BLaER1 treated with 17β-estradiol and CSF1 and Interleukin-3, amounts not matched to agents 10 nM and 100 nM (cell line): ENCODE measurements at regions not wholly inside any gene's neighbourhood (a gene's known extent, or its start where the extent isn't known, plus 50 kb on each side); places are given as distances from the start of the nearest gene placed in this dataset.

Source experiments
- H3K27ac ChIP-seq, 11 experiments: shearing (Covaris generic); formaldehyde crosslinking; 2 replicates each; pipeline ENCODE4 v1.8.1; 2022
- H3K27me3 ChIP-seq, 11 experiments: shearing (Covaris generic); formaldehyde crosslinking; 2 replicates each; pipeline ENCODE4 v1.8.1; 2022
- H3K36me3 ChIP-seq, 11 experiments: shearing (Covaris generic); formaldehyde crosslinking; 2 replicates each; pipeline ENCODE4 v1.8.1; 2022
- H3K4me1 ChIP-seq, 10 experiments: shearing (Covaris generic); formaldehyde crosslinking; 2 replicates each; pipeline ENCODE4 v1.8.1; 2022
- H3K4me2 ChIP-seq, 11 experiments: shearing (Covaris generic); formaldehyde crosslinking; 2 replicates each; pipeline ENCODE4 v1.8.1; 2022
- H3K4me3 ChIP-seq, 10 experiments: shearing (Covaris generic); formaldehyde crosslinking; 2 replicates each; pipeline ENCODE4 v1.8.1; 2022
- H3K9ac ChIP-seq, 11 experiments: shearing (Covaris generic); formaldehyde crosslinking; 2 replicates each; pipeline ENCODE4 v1.8.1; 2022
- H3K9me3 ChIP-seq, 11 experiments: shearing (Covaris generic); formaldehyde crosslinking; replicated peaks in 1 of 11; 2 replicates each; pipeline ENCODE4 v1.8.1; 2022
- H4K20me1 ChIP-seq, 11 experiments: shearing (Covaris generic); formaldehyde crosslinking; 2 replicates each; pipeline ENCODE4 v1.8.1; 2022
- Cebpa-rat ChIP-seq, 11 experiments: shearing (Covaris generic); IDR thresholded peaks; 2 replicates each; pipeline ENCODE4 v1.8.1; 2022

GRCh38 chr12:24278832-24279231, 329.4 kb upstream of the SOX5 start:
- H3K9me3 ChIP-seq, result no peaks in the 10 kb centered on the region

GRCh38 chr12:24270965-24271364, 321.5 kb upstream of the SOX5 start:
- no peaks in the 10 kb centered on the region for H3K27me3 ChIP-seq
- H3K4me1 ChIP-seq, result no peaks in the 10 kb centered on the region
- no peak overlapping the region for H3K4me3 ChIP-seq
- H4K20me1 ChIP-seq, result no peaks in the 10 kb centered on the region
- no peak overlapping the region for H3K9ac ChIP-seq
- H3K4me2 ChIP-seq, result no peak overlapping the region
- no peaks in the 10 kb centered on the region for H3K36me3 ChIP-seq
- H3K27ac ChIP-seq, result no peak overlapping the region
- H3K9me3 ChIP-seq, result no peaks in the 10 kb centered on the region
- TF ChIP-seq Cebpa-rat (IDR thresholded peaks at IDR 0.05), result no peak

More at GRCh38 chr12:24278832-24279231, 329.4 kb upstream of the SOX5 start:
- Histone ChIP-seq H3K9ac (no peak overlapping the region), H3K27me3 (no peaks in the 10 kb centered on the region), H3K4me2 (no peak overlapping the region), H3K27ac (no peak overlapping the region), H4K20me1 (no peaks in the 10 kb centered on the region), H3K4me3 (no peak overlapping the region), H3K4me1 (no peaks in the 10 kb centered on the region), H3K36me3 (no peaks in the 10 kb centered on the region)
- TF ChIP-seq Cebpa-rat (IDR thresholded peaks at IDR 0.05), result no peak

- no peaks in the 10 kb centered on the region for H3K36me3 ChIP-seq
- no peaks in the 10 kb centered on the region for H3K4me1 ChIP-seq
- H4K20me1 ChIP-seq, result no peaks in the 10 kb centered on the region
- H3K9me3 ChIP-seq, result no peaks in the 10 kb centered on the region
- no peak overlapping the region for H3K4me2 ChIP-seq
- H3K27me3 ChIP-seq, result no peaks in the 10 kb centered on the region
- no peak overlapping the region for H3K4me3 ChIP-seq
- no peak for TF ChIP-seq Cebpa-rat (IDR thresholded peaks at IDR 0.05)
- H3K9ac ChIP-seq, result no peak overlapping the region
- no peak overlapping the region for H3K27ac ChIP-seq
Observed at GRCh38 chr12:24270464-24270863, 321.0 kb upstream of the SOX5 start.

DNA sequence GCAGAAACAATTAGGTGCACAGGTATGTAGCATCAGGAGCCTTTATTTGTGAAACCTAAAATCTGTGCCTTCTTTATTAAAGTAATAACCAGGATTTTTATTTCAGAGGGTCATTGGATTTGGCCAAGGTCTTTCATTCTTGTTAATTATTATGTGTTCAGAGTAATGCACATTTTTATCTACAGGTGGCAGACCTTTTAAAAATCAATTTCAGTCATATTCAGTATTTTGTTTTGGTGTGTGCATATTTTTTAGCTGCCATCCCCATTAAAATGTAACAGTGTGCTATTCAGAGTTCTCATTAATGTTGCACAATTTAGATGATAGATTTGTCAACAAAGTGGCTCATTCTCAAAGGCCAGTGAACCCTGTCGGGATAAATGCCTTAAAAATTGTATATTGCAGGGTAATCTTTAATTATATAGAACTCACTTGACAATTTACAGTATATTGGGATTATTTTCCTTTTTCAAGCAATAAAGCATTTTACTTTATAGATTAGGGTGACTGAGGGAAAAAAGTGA, 319.3 kb upstream of the SOX5 start:
- Histone ChIP-seq H3K27ac (no peak overlapping the region), H3K4me3 (no peak overlapping the region), H3K4me1 (no peaks in the 10 kb centered on the region), H3K9ac (no peak overlapping the region), H3K4me2 (no peak overlapping the region), H4K20me1 (no peaks in the 10 kb centered on the region), H3K9me3 (no peaks in the 10 kb centered on the region), H3K27me3 (no peaks in the 10 kb centered on the region), H3K36me3 (no peaks in the 10 kb centered on the region)
- TF ChIP-seq Cebpa-rat (IDR thresholded peaks at IDR 0.05), result no peak

GRCh38 chr12:24266982-24267381, 317.5 kb upstream of the SOX5 start:
- no peak overlapping the region for H3K9ac ChIP-seq
- no peak overlapping the region for H3K4me3 ChIP-seq
- no peak overlapping the region for H3K27ac ChIP-seq
- no peak for TF ChIP-seq Cebpa-rat (IDR thresholded peaks at IDR 0.05)
- no peaks in the 10 kb centered on the region for H3K4me1 ChIP-seq
- no peaks in the 10 kb centered on the region for H3K9me3 ChIP-seq
- H4K20me1 ChIP-seq, result no peaks in the 10 kb centered on the region
- no peaks in the 10 kb centered on the region for H3K36me3 ChIP-seq
- H3K27me3 ChIP-seq, result no peaks in the 10 kb centered on the region
- no peak overlapping the region for H3K4me2 ChIP-seq

DNA sequence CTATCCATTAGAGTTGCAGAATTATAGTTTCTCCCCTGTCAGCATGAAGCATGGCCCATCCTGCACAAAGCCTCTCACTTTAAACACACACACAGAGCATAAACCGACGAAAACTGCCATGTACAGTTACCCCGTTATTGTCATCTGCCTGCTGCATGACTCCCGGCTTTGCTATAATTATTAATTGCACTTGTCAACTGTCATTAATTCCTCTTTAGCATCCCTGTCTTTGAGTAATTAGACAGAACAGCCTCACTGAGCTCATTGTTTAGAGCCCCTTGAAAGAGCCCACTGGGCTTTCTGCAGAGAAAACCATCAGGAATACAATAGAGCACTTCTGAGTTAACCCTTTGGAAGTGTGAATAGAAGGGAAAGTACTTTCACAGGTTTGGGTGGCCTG, 307.2 kb upstream of the SOX5 start:
- TF ChIP-seq Cebpa-rat (IDR thresholded peaks at IDR 0.05), result no peak
- Histone ChIP-seq H3K36me3 (no peaks in the 10 kb centered on the region), H3K27me3 (no peaks in the 10 kb centered on the region), H4K20me1 (no peaks in the 10 kb centered on the region), H3K9me3 (no peaks in the 10 kb centered on the region), H3K4me3 (no peak overlapping the region), H3K4me1 (no peaks in the 10 kb centered on the region), H3K27ac (no peak overlapping the region), H3K9ac (no peak overlapping the region), H3K4me2 (no peak overlapping the region)

- Histone ChIP-seq H3K27ac (no peak overlapping the region), H3K9me3 (no peaks in the 10 kb centered on the region), H3K4me1 (no peaks in the 10 kb centered on the region), H4K20me1 (no peaks in the 10 kb centered on the region), H3K36me3 (no peaks in the 10 kb centered on the region), H3K4me2 (no peak overlapping the region), H3K4me3 (no peak overlapping the region), H3K27me3 (no peaks in the 10 kb centered on the region), H3K9ac (no peak overlapping the region)
- no peak for TF ChIP-seq Cebpa-rat (IDR thresholded peaks at IDR 0.05)
Observed at GRCh38 chr12:24255920-24256665, 306.6 kb upstream of the SOX5 start.

- Histone ChIP-seq H3K27ac (no peak overlapping the region), H3K4me2 (no peak overlapping the region), H3K9ac (no peak overlapping the region), H3K4me3 (no peak overlapping the region), H4K20me1 (no peaks in the 10 kb centered on the region), H3K36me3 (no peaks in the 10 kb centered on the region), H3K4me1 (no peaks in the 10 kb centered on the region), H3K27me3 (no peaks in the 10 kb centered on the region), H3K9me3 (no peaks in the 10 kb centered on the region)
- TF ChIP-seq Cebpa-rat (IDR thresholded peaks at IDR 0.05), result no peak
Observed at GRCh38 chr12:24252602-24253001, 303.1 kb upstream of the SOX5 start.

DNA sequence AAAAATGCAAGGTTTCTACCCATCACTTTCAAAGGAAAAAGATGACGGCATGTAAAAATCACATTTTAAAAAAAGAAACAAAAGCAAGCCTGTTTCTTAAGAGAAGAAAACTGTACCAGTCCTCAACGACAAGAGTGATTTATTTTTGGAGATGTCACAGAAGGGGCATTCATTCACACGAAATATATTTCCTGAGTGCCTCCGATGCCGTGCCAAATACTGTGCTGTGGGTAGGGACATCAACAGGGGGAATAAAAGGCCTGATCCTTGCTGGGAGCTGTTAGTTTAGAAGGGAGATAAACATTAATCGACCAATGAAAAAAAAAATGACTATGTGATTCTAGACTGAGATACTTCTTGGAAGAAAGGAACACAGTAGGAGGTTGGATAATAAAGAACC, 297.5 kb upstream of the SOX5 start:
- no peaks in the 10 kb centered on the region for H4K20me1 ChIP-seq
- no peak overlapping the region for H3K27ac ChIP-seq
- TF ChIP-seq Cebpa-rat (IDR thresholded peaks at IDR 0.05), result no peak
- H3K27me3 ChIP-seq, result no peaks in the 10 kb centered on the region
- no peak overlapping the region for H3K4me3 ChIP-seq
- no peaks in the 10 kb centered on the region for H3K9me3 ChIP-seq
- no peaks in the 10 kb centered on the region for H3K36me3 ChIP-seq
- no peaks in the 10 kb centered on the region for H3K4me1 ChIP-seq
- no peak overlapping the region for H3K9ac ChIP-seq
- H3K4me2 ChIP-seq, result no peak overlapping the region

DNA sequence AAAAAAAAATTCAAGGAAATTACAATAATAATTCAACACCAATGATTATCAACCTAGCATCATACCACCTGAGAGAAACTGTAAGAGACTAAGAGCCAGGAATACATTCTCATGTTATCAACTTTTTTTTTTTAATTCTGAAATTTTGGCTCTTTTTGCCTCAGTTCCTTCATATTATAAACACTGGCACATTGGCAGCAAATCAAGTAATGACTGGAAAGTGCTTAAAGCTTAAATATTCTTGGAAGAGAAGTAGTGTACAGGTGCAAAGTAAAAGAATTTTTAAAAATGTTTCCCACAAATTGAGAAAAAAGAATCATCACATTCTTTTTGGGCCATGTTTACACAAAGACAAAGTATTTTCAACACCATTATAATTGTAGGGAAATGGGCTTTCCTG, 296.9 kb upstream of the SOX5 start:
- no peaks in the 10 kb centered on the region for H3K9me3 ChIP-seq
- H3K4me1 ChIP-seq, result no peaks in the 10 kb centered on the region
- no peaks in the 10 kb centered on the region for H3K36me3 ChIP-seq
- no peak overlapping the region for H3K4me3 ChIP-seq
- no peak overlapping the region for H3K4me2 ChIP-seq
- TF ChIP-seq Cebpa-rat (IDR thresholded peaks at IDR 0.05), result no peak
- H3K27me3 ChIP-seq, result no peaks in the 10 kb centered on the region
- no peaks in the 10 kb centered on the region for H4K20me1 ChIP-seq
- no peak overlapping the region for H3K9ac ChIP-seq
- no peak overlapping the region for H3K27ac ChIP-seq
